Islet of Langerhans (tissue), 1 donor: ENCODE measurements at regions not wholly inside any gene's neighbourhood (a gene's known extent, or its start where the extent isn't known, plus 50 kb on each side); places are given as distances from the start of the nearest gene placed in this dataset.
A peak's percentile ranks its signal among the peaks of the same experiment; 100 is the strongest.

Experiments used
- FAIRE-seq: peaks from one replicate; lab custom pipeline; 2011; peaks lifted over from hg19 to GRCh38; lab: Jason Lieb, UNC

- FAIRE-seq = no peak
Measured at GRCh38 chr16:74030000-74030706, 266.5 kb upstream of the PSMD7 start.

GRCh38 chr16:74029115-74029792, 267.4 kb upstream of the PSMD7 start:
- no peak for FAIRE-seq

GRCh38 chr16:74026373-74027281, 270.0 kb upstream of the PSMD7 start:
- FAIRE-seq = no peak

GRCh38 chr16:74024953-74025352, 271.7 kb upstream of the PSMD7 start:
- no peak for FAIRE-seq

GRCh38 chr16:74020095-74020670, 276.4 kb upstream of the PSMD7 start:
- no peak for FAIRE-seq

GRCh38 chr16:74019612-74020011, 277.0 kb upstream of the PSMD7 start:
- FAIRE-seq = no peak

- no peak for FAIRE-seq
Measured at GRCh38 chr16:74015953-74016352, 280.7 kb upstream of the PSMD7 start.

- FAIRE-seq = no peak
Measured at GRCh38 chr16:73998707-73999106, 297.9 kb upstream of the PSMD7 start.

GRCh38 chr16:73997971-73998370, 298.6 kb upstream of the PSMD7 start:
- FAIRE-seq = no peak

GRCh38 chr16:73997340-73997711, 299.3 kb upstream of the PSMD7 start:
- FAIRE-seq = no peak

GRCh38 chr16:73996624-73997339, 299.8 kb upstream of the PSMD7 start:
- FAIRE-seq = no peak

GRCh38 chr16:73993878-73994277, 302.7 kb upstream of the PSMD7 start:
- FAIRE-seq = no peak

- FAIRE-seq = no peak
Measured at GRCh38 chr16:73978407-73978784, 318.2 kb upstream of the PSMD7 start.

- FAIRE-seq = no peak
Measured at GRCh38 chr16:73976644-73977043, 320.0 kb upstream of the PSMD7 start.

- FAIRE-seq = no peak
Measured at GRCh38 chr16:73973174-73973573, 323.4 kb upstream of the PSMD7 start.

- no peak for FAIRE-seq
Measured at GRCh38 chr16:73966851-73967250, 329.8 kb upstream of the PSMD7 start.

- FAIRE-seq = no peak
Measured at GRCh38 chr16:73965591-73965990, 331.0 kb upstream of the PSMD7 start.

GRCh38 chr16:73956587-73957494, 339.8 kb upstream of the PSMD7 start:
- peak; percentile 62 for FAIRE-seq

- FAIRE-seq = no peak
Measured at GRCh38 chr16:73955702-73956101, 340.9 kb upstream of the PSMD7 start.

- FAIRE-seq = no peak
Measured at GRCh38 chr16:73955255-73955654, 341.4 kb upstream of the PSMD7 start.

- no peak for FAIRE-seq
Measured at GRCh38 chr16:73951481-73951880, 345.1 kb upstream of the PSMD7 start.
